ENCODE measurements at regions not wholly inside any gene's neighbourhood (a gene's known extent, or its start where the extent isn't known, plus 50 kb on each side); places are given as distances from the start of the nearest gene placed in this dataset.
"Not testable (repeated sequence)": the region's sequence is repeated elsewhere in the genome, so short reads cannot be mapped to it uniquely, and the experiment has no call there.

- no peak for DNase-seq (ENCODE audit: extremely low read depth, low read depth)
- TF ChIP-seq CTCF (IDR thresholded peaks at IDR 0.05; ENCODE audit: low read depth, low read length): no peak
Measured at GRCh38 chr9:31745468-31745867, 639.0 kb upstream of the ACO1 start.

DNA sequence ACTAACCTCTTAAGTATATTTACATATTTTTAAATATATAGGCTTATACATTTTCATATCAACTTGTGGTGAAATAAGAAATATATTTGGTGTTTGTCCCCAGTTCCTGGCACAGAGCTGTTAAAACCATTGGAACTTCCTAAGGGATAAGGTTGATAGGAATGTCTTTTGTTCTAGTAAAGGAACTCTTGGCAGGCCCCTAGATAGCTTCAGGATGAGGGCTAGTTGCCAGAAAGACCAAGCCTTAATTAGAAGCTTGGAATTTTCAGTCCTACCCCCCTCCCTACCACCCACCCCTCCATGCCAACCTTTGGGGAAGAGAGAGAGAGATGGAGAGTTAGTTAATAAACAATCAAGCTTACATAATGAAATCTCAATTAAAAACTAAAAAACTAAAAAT, 638.6 kb upstream of the ACO1 start:
- DNase-seq (ENCODE audit: extremely low read depth, low read depth): no peak
- TF ChIP-seq CTCF (IDR thresholded peaks at IDR 0.05; ENCODE audit: low read depth, low read length): no peak

DNA sequence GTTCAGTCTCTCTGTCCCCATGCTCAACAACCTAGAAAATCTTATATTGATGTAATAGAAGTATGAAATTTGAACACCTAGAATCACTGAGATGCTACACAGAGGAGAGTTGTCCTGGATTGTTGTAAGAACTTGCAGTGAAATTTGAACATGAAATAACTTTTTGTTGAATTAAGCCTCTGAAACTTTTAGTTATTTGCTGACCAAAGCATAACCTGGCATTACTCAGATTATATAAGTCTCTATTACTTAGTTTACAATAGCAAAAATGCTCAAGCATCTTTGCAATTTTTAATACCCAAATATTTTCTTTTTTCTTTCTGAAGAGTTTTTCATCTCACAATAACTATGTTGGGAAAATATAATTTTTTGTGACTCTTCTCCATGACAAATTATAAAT, 630.7 kb upstream of the ACO1 start:
- no peak for DNase-seq (ENCODE audit: extremely low read depth, low read depth)
- no peak for TF ChIP-seq CTCF (IDR thresholded peaks at IDR 0.05; ENCODE audit: low read depth, low read length)

GRCh38 chr9:31759703-31760102, 624.7 kb upstream of the ACO1 start:
- DNase-seq (ENCODE audit: extremely low read depth, low read depth): no peak

GRCh38 chr9:31774021-31774420, 610.4 kb upstream of the ACO1 start:
- DNase-seq (ENCODE audit: extremely low read depth, low read depth): not testable (repeated sequence)

More at GRCh38 chr9:31759703-31760102, 624.7 kb upstream of the ACO1 start:
- TF ChIP-seq CTCF (IDR thresholded peaks at IDR 0.05; ENCODE audit: low read depth, low read length): no peak

- no peak for TF ChIP-seq CTCF (IDR thresholded peaks at IDR 0.05; ENCODE audit: low read depth, low read length)
- no peak for DNase-seq (ENCODE audit: extremely low read depth, low read depth)
Measured at GRCh38 chr9:31774571-31774970, 609.9 kb upstream of the ACO1 start.

GRCh38 chr9:31776471-31776870, 608.0 kb upstream of the ACO1 start:
- DNase-seq (ENCODE audit: extremely low read depth, low read depth): no peak
- TF ChIP-seq CTCF (IDR thresholded peaks at IDR 0.05; ENCODE audit: low read depth, low read length): no peak

DNA sequence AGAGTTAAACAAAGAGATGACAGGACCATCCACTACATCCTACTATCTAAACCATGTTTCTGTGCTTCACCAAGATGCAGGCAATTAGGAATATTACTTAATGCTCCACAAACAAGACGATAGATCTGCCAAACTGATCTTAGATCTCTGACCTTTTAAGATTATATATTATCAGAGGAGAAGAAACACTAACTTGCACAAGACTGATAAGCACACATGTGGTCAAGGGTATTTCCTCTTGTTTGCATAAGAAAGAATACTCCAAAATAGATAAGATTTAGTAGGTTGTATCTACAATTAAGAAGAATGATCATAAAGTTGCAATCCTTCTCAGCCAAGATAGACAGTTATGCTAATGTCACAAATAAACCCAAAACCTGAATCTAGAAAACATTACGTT, 601.0 kb upstream of the ACO1 start:
- DNase-seq (ENCODE audit: extremely low read depth, low read depth): no peak
- no peak for TF ChIP-seq CTCF (IDR thresholded peaks at IDR 0.05; ENCODE audit: low read depth, low read length)

Measured in AG09319 (cell line).